Erythroblast (primary cell): ENCODE measurements at regions not wholly inside any gene's neighbourhood (a gene's known extent, or its start where the extent isn't known, plus 50 kb on each side); places are given as distances from the start of the nearest gene placed in this dataset.

Source experiments
- GATA1 ChIP-seq: IDR thresholded peaks from 2 replicates; pipeline ENCODE4 v1.6.1; 2011; ENCODE audit warnings: low read depth, mild to moderate bottlenecking, control low read depth, low read length, moderate library complexity
- POLR2A ChIP-seq: IDR thresholded peaks from 2 replicates; pipeline ENCODE4 v1.6.1; 2011; ENCODE audit warnings: mild to moderate bottlenecking, low read length

- TF ChIP-seq POLR2A (no peak), GATA1 (no peak)
Measured at GRCh38 chr2:183803596-183803995, 679.4 kb downstream of the NUP35 start.
